Adrenal gland (tissue), 5 donors: ENCODE measurements at regions not wholly inside any gene's neighbourhood (a gene's known extent, or its start where the extent isn't known, plus 50 kb on each side); places are given as distances from the start of the nearest gene placed in this dataset.

ENCODE experiments used
- CTCF ChIP-seq, 6 experiments: fragments of 450-650 bp in 4 of 6; fragments of 200-600 bp in 2 of 6; sonication (generic) in 1 of 6; IDR thresholded peaks; 1 replicate in 5 of 6; 2 replicates in 1 of 6; pipeline versions ENCODE4 v1.5.1 to v1.8.0; 2016 to 2021; ENCODE audit warnings: antibody characterized with exemption in 6 of 6, mild to moderate bottlenecking in 2 of 6, moderate library complexity in 1 of 6
- POLR2A ChIP-seq, 2 donors: fragments of 450-650 bp; IDR thresholded peaks; one replicate each; pipeline ENCODE4 v1.6.1; 2017; ENCODE audit warnings: antibody characterized with exemption in 2 of 2, mild to moderate bottlenecking in 2 of 2, moderate library complexity in 1 of 2
- donor health status: DM: no; HTN: no; CAD: no.

GRCh38 chrX:122625239-122625638 is 558.8 kb upstream of the GRIA3 start:
- TF ChIP-seq CTCF (IDR thresholded peaks at IDR 0.05) (no peak), POLR2A (IDR thresholded peaks at IDR 0.05) (no peak)
